ENCODE measurements at regions not wholly inside any gene's neighbourhood (a gene's known extent, or its start where the extent isn't known, plus 50 kb on each side); places are given as distances from the start of the nearest gene placed in this dataset.

- TF ChIP-seq POLR2A (IDR thresholded peaks at IDR 0.05): no peak
- TF ChIP-seq, protein P1, sequence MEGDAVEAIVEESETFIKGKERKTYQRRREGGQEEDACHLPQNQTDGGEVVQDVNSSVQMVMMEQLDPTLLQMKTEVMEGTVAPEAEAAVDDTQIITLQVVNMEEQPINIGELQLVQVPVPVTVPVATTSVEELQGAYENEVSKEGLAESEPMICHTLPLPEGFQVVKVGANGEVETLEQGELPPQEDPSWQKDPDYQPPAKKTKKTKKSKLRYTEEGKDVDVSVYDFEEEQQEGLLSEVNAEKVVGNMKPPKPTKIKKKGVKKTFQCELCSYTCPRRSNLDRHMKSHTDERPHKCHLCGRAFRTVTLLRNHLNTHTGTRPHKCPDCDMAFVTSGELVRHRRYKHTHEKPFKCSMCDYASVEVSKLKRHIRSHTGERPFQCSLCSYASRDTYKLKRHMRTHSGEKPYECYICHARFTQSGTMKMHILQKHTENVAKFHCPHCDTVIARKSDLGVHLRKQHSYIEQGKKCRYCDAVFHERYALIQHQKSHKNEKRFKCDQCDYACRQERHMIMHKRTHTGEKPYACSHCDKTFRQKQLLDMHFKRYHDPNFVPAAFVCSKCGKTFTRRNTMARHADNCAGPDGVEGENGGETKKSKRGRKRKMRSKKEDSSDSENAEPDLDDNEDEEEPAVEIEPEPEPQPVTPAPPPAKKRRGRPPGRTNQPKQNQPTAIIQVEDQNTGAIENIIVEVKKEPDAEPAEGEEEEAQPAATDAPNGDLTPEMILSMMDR (IDR thresholded peaks at IDR 0.05): no peak
- no peak for TF ChIP-seq POLR2AphosphoS5 (IDR thresholded peaks at IDR 0.05)
Observed at GRCh38 chr6:106849120-106849519, 125.4 kb downstream of the CD24 start.

Data from prostate gland (tissue), 2 donors.